ENCODE measurements at regions not wholly inside any gene's neighbourhood (a gene's known extent, or its start where the extent isn't known, plus 50 kb on each side); places are given as distances from the start of the nearest gene placed in this dataset.

DNA sequence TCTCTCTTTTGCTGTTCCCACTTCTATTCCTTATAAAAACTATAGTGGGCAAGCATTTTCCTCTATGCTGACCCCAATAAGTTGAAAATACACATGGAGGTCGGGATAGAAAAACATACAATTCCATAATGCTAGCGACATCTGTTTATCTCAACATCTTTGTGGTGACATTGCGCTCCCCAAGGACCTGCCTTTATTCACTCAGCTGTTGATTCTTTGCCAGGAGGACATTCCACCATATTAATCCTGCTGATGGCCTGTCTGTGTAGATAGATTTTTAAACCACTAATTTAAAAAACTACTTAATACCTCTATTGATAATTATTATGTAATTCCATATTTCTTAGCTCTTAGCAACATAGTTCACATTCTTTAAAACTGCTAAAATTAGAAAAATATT lies 555.3 kb upstream of the MAP3K7 start:
- Histone ChIP-seq H3K9me3 (ENCODE audit: control insufficient read depth in 4 of 4, insufficient read depth in 3 of 4, low read length in 3 of 4) (no peaks in the 10 kb centered on the region), H3K4me1 (ENCODE audit: control insufficient read depth in 5 of 5, insufficient read depth in 5 of 5, low read length in 5 of 5) (peaks cover 0 to 12% (median 0%) of the 10 kb centered on the region in 5 donors), H3K27ac (ENCODE audit: low read depth in 1 of 2, low read length in 1 of 2) (no peak overlapping the region), H3K36me3 (ENCODE audit: control insufficient read depth in 4 of 4, insufficient read depth in 4 of 4, low read length in 4 of 4) (no peaks in the 10 kb centered on the region), H3K27me3 (ENCODE audit: control insufficient read depth in 3 of 3, insufficient read depth in 3 of 3, low read length in 2 of 3) (no peaks in the 10 kb centered on the region), H3K9ac (ENCODE audit: insufficient read depth in 1 of 2, low read length in 2 of 2) (no peak overlapping the region), H3K4me3 (no peak overlapping the region)
- ATAC-seq (ENCODE audit: insufficient read depth, low FRiP score) (no peak), DNase-seq (no peak)
- 78 to 84% methylated on average over 3 of the region's 3 CpGs for WGBS, 2 donors
- TF ChIP-seq, protein P1, sequence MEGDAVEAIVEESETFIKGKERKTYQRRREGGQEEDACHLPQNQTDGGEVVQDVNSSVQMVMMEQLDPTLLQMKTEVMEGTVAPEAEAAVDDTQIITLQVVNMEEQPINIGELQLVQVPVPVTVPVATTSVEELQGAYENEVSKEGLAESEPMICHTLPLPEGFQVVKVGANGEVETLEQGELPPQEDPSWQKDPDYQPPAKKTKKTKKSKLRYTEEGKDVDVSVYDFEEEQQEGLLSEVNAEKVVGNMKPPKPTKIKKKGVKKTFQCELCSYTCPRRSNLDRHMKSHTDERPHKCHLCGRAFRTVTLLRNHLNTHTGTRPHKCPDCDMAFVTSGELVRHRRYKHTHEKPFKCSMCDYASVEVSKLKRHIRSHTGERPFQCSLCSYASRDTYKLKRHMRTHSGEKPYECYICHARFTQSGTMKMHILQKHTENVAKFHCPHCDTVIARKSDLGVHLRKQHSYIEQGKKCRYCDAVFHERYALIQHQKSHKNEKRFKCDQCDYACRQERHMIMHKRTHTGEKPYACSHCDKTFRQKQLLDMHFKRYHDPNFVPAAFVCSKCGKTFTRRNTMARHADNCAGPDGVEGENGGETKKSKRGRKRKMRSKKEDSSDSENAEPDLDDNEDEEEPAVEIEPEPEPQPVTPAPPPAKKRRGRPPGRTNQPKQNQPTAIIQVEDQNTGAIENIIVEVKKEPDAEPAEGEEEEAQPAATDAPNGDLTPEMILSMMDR (IDR thresholded peaks at IDR 0.05; ENCODE audit: control extremely low read depth, extremely low read depth): no peak

DNA sequence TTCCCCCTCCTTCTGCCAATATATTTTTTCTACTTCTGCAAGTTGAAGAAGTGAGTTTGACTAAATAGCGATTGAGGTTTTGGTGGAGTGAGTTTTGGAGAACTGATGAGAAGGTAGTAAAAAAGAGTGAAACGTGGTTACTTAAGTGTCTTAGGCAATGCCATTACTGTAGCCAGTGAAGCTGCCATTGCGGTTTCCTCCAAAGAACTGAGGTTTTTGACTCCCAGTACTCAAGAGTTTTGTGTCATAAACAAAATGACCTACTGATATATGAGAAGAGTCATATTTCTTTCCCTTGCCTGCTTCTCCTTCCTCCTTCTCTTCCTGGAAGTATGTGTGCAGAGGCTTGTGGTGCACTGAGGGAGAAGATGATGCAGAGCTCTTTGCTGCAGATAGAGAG lies 554.5 kb upstream of the MAP3K7 start:
- ATAC-seq (ENCODE audit: insufficient read depth, low FRiP score) (no peak), DNase-seq (no peak)
- Histone ChIP-seq H3K9me3 (ENCODE audit: control insufficient read depth in 4 of 4, insufficient read depth in 3 of 4, low read length in 3 of 4) (no peaks in the 10 kb centered on the region), H3K27ac (ENCODE audit: low read depth in 1 of 2, low read length in 1 of 2) (no peak overlapping the region), H3K27me3 (ENCODE audit: control insufficient read depth in 3 of 3, insufficient read depth in 3 of 3, low read length in 2 of 3) (no peaks in the 10 kb centered on the region), H3K9ac (ENCODE audit: insufficient read depth in 1 of 2, low read length in 2 of 2) (no peak overlapping the region), H3K4me3 (no peak overlapping the region), H3K36me3 (ENCODE audit: control insufficient read depth in 4 of 4, insufficient read depth in 4 of 4, low read length in 4 of 4) (no peaks in the 10 kb centered on the region), H3K4me1 (ENCODE audit: control insufficient read depth in 5 of 5, insufficient read depth in 5 of 5, low read length in 5 of 5) (peaks cover 0 to 12% (median 0%) of the 10 kb centered on the region in 5 donors)
- WGBS, 2 donors: 53 to 73% methylated on average over 3 of the region's 3 CpGs
- TF ChIP-seq, protein P1 (IDR thresholded peaks at IDR 0.05; ENCODE audit: control extremely low read depth, extremely low read depth): no peak

DNA sequence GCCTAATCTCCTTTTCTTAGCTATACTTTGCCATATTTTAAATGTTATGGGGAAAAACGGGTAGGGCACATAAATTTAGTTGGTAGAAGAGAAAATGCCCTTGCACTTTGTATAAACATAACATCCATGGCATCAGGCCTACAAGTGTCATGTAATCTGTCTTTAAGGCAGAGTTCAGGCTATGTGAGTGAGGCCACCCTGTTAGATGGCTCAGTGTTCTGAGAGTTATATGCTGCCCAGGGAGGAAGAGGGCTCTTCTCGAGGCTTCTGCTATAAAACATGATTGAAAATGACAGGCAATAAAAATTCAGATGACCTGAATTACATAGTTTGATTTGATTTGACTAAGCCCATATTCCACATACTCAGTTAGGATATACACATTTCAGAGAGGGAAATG lies 553.6 kb upstream of the MAP3K7 start:
- no peak overlapping the region for H3K27ac ChIP-seq (ENCODE audit: low read depth in 1 of 2, low read length in 1 of 2)
- WGBS, 2 donors: 42% methylated on average over 2 of the region's 2 CpGs
- TF ChIP-seq, protein P1 (IDR thresholded peaks at IDR 0.05; ENCODE audit: control extremely low read depth, extremely low read depth): no peak
- no peak for ATAC-seq (ENCODE audit: insufficient read depth, low FRiP score)
- DNase-seq: no peak
- no peaks in the 10 kb centered on the region for H3K27me3 ChIP-seq (ENCODE audit: control insufficient read depth in 3 of 3, insufficient read depth in 3 of 3, low read length in 2 of 3)
- peaks cover 0 to 12% (median 0%) of the 10 kb centered on the region in 5 donors for H3K4me1 ChIP-seq (ENCODE audit: control insufficient read depth in 5 of 5, insufficient read depth in 5 of 5, low read length in 5 of 5)
- no peaks in the 10 kb centered on the region for H3K36me3 ChIP-seq (ENCODE audit: control insufficient read depth in 4 of 4, insufficient read depth in 4 of 4, low read length in 4 of 4)
- H3K9me3 ChIP-seq (ENCODE audit: control insufficient read depth in 4 of 4, insufficient read depth in 3 of 4, low read length in 3 of 4): no peaks in the 10 kb centered on the region
- no peak overlapping the region for H3K4me3 ChIP-seq
- no peak overlapping the region for H3K9ac ChIP-seq (ENCODE audit: insufficient read depth in 1 of 2, low read length in 2 of 2)

DNA sequence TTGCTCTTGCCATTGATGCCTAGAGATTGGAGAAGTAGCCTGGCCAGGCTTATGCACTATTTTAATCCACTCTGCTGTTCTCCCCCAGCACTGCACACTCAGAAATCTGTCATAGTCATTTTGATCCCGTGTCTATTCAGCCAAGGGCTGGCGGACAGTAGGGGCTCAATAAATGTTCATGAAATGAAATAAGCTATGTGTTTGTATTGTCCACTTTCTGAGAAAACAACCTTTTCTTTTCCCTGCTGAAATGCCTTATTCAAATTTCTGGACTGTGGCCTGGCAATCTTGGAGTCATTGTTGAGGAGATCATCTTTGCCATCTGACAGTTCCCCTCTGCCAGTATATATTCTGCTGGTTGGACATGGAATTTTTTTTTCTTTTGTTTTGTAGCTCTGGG lies 550.4 kb upstream of the MAP3K7 start:
- Histone ChIP-seq H3K4me1 (ENCODE audit: control insufficient read depth in 5 of 5, insufficient read depth in 5 of 5, low read length in 5 of 5) (peaks cover 0 to 12% (median 0%) of the 10 kb centered on the region in 5 donors), H3K9me3 (ENCODE audit: control insufficient read depth in 4 of 4, insufficient read depth in 3 of 4, low read length in 3 of 4) (no peaks in the 10 kb centered on the region), H3K27me3 (ENCODE audit: control insufficient read depth in 3 of 3, insufficient read depth in 3 of 3, low read length in 2 of 3) (no peaks in the 10 kb centered on the region), H3K4me3 (no peak overlapping the region), H3K27ac (ENCODE audit: low read depth in 1 of 2, low read length in 1 of 2) (no peak overlapping the region), H3K9ac (ENCODE audit: insufficient read depth in 1 of 2, low read length in 2 of 2) (no peak overlapping the region), H3K36me3 (ENCODE audit: control insufficient read depth in 4 of 4, insufficient read depth in 4 of 4, low read length in 4 of 4) (no peaks in the 10 kb centered on the region)
- 90 to 93% methylated on average over 2 of the region's 2 CpGs for WGBS, 2 donors
- ATAC-seq (ENCODE audit: insufficient read depth, low FRiP score) (no peak), DNase-seq (no peak)
- TF ChIP-seq, protein P1 (IDR thresholded peaks at IDR 0.05; ENCODE audit: control extremely low read depth, extremely low read depth): no peak

Measured in lung (tissue), 11 donors.